AG09309 (cell line): ENCODE measurements at regions not wholly inside any gene's neighbourhood (a gene's known extent, or its start where the extent isn't known, plus 50 kb on each side); places are given as distances from the start of the nearest gene placed in this dataset.

ENCODE experiments used
- DNase-seq: peaks from one replicate; pipeline ENCODE4 v3.0.0-alpha.2; 2010; ENCODE audit warnings: low read depth
- H3K4me3 ChIP-seq: 2 replicates; pipeline ENCODE4 v1.5.1; 2011; ENCODE audit warnings: mild to moderate bottlenecking, low read depth, low read length, moderate library complexity; ENCODE audit not compliant: control insufficient read depth
- CTCF ChIP-seq: IDR thresholded peaks from 2 replicates; pipeline ENCODE4 v1.5.1; 2011; ENCODE audit warnings: mild to moderate bottlenecking, low read depth, low read length, inconsistent platforms; ENCODE audit not compliant: insufficient read depth, control insufficient read depth; ENCODE audit errors: missing control alignments

- H3K4me3 ChIP-seq, result no peak overlapping the region
- DNase-seq, result no peak
- TF ChIP-seq CTCF, result no peak
Observed at GRCh38 chr11:80862011-80862410, 1421.2 kb upstream of the TENM4 start.

GRCh38 chr11:80861193-80861592 is 1420.4 kb upstream of the TENM4 start:
- TF ChIP-seq CTCF, result no peak
- no peak overlapping the region for H3K4me3 ChIP-seq
- no peak for DNase-seq

GRCh38 chr11:80860632-80861031 is 1419.8 kb upstream of the TENM4 start:
- DNase-seq, result no peak
- TF ChIP-seq CTCF, result no peak
- no peak overlapping the region for H3K4me3 ChIP-seq

- no peak for DNase-seq
- TF ChIP-seq CTCF, result no peak
- no peak overlapping the region for H3K4me3 ChIP-seq
Observed at GRCh38 chr11:80856066-80856465, 1415.2 kb upstream of the TENM4 start.

GRCh38 chr11:80855426-80855825 is 1414.6 kb upstream of the TENM4 start:
- TF ChIP-seq CTCF, result no peak
- no peak for DNase-seq
- H3K4me3 ChIP-seq, result no peak overlapping the region

- H3K4me3 ChIP-seq, result no peak overlapping the region
- no peak for DNase-seq
- TF ChIP-seq CTCF, result no peak
Observed at GRCh38 chr11:80849253-80849652, 1408.4 kb upstream of the TENM4 start.

GRCh38 chr11:80846979-80847378 is 1406.1 kb upstream of the TENM4 start:
- DNase-seq, result no peak

More at GRCh38 chr11:80846979-80847378, 1406.1 kb upstream of the TENM4 start:
- no peak overlapping the region for H3K4me3 ChIP-seq
- no peak for TF ChIP-seq CTCF
